Cardiac muscle cell (in vitro differentiated cells and primary cell): ENCODE measurements at regions not wholly inside any gene's neighbourhood (a gene's known extent, or its start where the extent isn't known, plus 50 kb on each side); places are given as distances from the start of the nearest gene placed in this dataset.

Source experiments
- DNase-seq, 2 donors: peaks; one replicate each; pipeline versions ENCODE4 v3.0.0 to v3.0.0-alpha.2; 2010 to 2017; ENCODE audit warnings: low read depth in 1 of 2, low spot score in 1 of 2
- H3K27ac ChIP-seq: fragments of 200-600 bp; sonication (generic); 2 replicates; pipeline ENCODE4 v1.5.1; 2016
- H3K27me3 ChIP-seq: fragments of 200-600 bp; sonication (generic); 2 replicates; pipeline ENCODE4 v1.6.0; 2016; ENCODE audit warnings: control low read depth
- H3K36me3 ChIP-seq: fragments of 200-600 bp; sonication (generic); 2 replicates; pipeline ENCODE4 v1.5.1; 2016; ENCODE audit warnings: control low read depth
- H3K4me1 ChIP-seq: fragments of 200-600 bp; sonication (generic); 2 replicates; pipeline ENCODE4 v1.8.1; 2017; ENCODE audit warnings: low read depth, mild to moderate bottlenecking, mixed run types
- H3K4me3 ChIP-seq: fragments of 200-600 bp; sonication (generic); 2 replicates; pipeline ENCODE4 v1.5.1; 2016; ENCODE audit warnings: mild to moderate bottlenecking
- H3K9me3 ChIP-seq: fragments of 200-600 bp; sonication (generic); 2 replicates; pipeline ENCODE4 v1.5.1; 2017; ENCODE audit warnings: low read depth, mild to moderate bottlenecking, control low read depth
- CTCF ChIP-seq: IDR thresholded peaks from 2 replicates; pipeline ENCODE4 v1.5.1; 2012; ENCODE audit warnings: low read depth, mild to moderate bottlenecking, low read length

DNA sequence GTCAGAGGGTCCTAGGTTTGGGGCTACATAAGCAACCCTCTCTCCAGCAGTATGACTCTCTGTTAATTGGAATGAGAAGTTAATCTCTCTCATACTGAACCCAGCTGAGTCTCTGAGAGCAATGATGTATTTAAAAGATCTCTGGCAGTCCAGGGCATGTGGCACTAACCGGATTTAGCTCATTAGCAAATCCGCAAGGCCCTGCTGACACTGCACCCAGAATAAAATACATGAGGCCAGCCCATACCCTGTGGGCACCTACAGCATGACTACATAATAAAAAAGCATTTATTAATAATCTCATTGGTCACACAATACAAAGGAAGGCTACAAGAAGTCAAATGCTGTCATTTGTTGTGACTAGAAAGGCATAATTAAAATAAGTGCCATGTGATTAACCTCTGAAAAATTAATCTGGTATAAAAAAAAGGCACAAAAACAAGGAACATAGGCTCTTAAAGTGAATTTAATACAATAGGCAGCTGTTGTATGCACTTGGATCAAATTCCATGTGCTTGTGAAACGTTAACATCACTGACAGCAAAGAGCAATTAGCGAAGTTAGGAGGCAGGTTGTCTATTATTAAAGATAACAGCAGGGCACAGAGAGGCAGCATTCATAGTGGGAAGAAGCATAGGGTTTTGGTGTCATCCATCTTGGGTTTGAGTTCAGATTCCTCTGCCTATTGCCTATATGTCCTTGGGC, 381.2 kb downstream of the WDR72 start:
- no peak overlapping the region for H3K27ac ChIP-seq
- H3K27me3 ChIP-seq, result no peaks in the 10 kb centered on the region
- no peaks in the 10 kb centered on the region for H3K9me3 ChIP-seq
- no peaks in the 10 kb centered on the region for H3K4me1 ChIP-seq
- H3K4me3 ChIP-seq, result no peak overlapping the region
- no peaks in the 10 kb centered on the region for H3K36me3 ChIP-seq
- TF ChIP-seq CTCF, result no peak
- DNase-seq, result no peak

DNA sequence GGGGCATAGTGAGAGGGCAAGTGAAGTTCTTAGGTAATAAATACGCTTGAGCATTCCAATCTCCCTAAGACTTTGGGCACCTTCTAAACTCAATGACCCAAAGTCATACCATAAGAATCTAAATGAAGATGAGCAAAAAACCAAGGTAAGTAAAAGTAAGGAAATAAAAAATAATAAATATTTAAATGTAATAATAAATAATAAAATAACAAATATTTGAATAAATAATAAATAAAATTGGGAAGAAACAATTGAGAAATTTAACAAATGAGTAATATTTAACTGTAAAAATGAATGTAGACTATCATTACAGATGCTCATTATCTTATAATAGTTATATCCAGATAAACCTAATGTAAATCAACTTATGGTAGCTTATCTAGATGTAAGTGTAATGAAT, 391.7 kb downstream of the WDR72 start:
- no peak for TF ChIP-seq CTCF
- DNase-seq, result no peak
- no peaks in the 10 kb centered on the region for H3K9me3 ChIP-seq

DNA sequence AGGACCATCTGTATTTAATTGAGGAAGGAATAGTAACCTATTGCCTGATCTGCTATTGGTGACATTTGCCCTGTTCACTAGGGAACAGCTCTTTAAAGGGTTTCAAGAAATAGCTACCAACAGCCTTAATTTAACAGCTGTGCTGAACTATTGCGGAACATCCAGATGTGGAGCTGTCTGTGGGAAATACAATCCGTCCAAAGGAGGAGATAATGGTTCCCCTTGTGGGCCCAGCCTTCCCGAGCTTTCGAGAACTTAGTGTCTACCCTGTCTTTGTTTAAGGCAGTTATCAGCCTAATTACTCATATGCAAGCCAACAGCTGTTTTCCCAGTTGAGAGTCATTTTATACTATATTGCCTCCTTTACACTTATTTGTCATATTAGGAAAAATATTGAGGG, 398.6 kb downstream of the WDR72 start:
- H3K27me3 ChIP-seq, result no peaks in the 10 kb centered on the region
- no peak for TF ChIP-seq CTCF
- no peak for DNase-seq
- H3K27ac ChIP-seq, result no peak overlapping the region
- H3K4me3 ChIP-seq, result no peak overlapping the region
- no peaks in the 10 kb centered on the region for H3K36me3 ChIP-seq
- H3K4me1 ChIP-seq, result peaks cover 2% of the 10 kb centered on the region
- H3K9me3 ChIP-seq, result no peaks in the 10 kb centered on the region

More for the DNA sequence above, 391.7 kb downstream of the WDR72 start:
- Histone ChIP-seq H3K36me3 (no peaks in the 10 kb centered on the region), H3K27ac (no peak overlapping the region), H3K27me3 (no peaks in the 10 kb centered on the region), H3K4me3 (no peak overlapping the region), H3K4me1 (no peaks in the 10 kb centered on the region)

GRCh38 chr15:53359038-53359437, 400.4 kb downstream of the WDR72 start:
- H3K4me3 ChIP-seq, result no peak overlapping the region
- H3K9me3 ChIP-seq, result no peaks in the 10 kb centered on the region
- H3K27me3 ChIP-seq, result no peaks in the 10 kb centered on the region
- no peak for TF ChIP-seq CTCF
- H3K27ac ChIP-seq, result no peak overlapping the region
- no peak for DNase-seq
- H3K4me1 ChIP-seq, result peaks cover 2% of the 10 kb centered on the region
- H3K36me3 ChIP-seq, result no peaks in the 10 kb centered on the region

DNA sequence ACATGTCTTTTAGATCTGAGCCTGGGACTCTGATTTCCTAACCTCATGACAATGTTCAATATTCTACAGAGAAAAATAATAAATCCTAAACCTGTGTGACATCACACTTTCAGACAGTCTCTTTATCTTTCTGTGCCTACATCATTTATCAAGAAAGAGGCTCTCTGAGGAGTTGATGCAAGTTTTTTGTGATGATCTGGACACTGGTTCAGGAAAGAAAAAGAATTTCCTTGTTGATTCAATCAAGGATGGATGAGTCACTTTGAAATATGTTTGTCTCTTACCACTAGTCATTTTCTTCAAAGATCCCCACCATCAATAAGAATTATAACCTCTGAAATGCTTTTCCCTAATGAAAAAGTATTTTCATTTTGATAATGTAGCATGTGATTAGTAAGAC, 404.6 kb downstream of the WDR72 start:
- H3K27ac ChIP-seq, result no peak overlapping the region
- H3K9me3 ChIP-seq, result no peaks in the 10 kb centered on the region
- TF ChIP-seq CTCF, result no peak
- DNase-seq, result no peak
- no peaks in the 10 kb centered on the region for H3K27me3 ChIP-seq
- no peak overlapping the region for H3K4me3 ChIP-seq
- peaks cover 2% of the 10 kb centered on the region for H3K4me1 ChIP-seq
- no peaks in the 10 kb centered on the region for H3K36me3 ChIP-seq
